ENCODE measurements at regions not wholly inside any gene's neighbourhood (a gene's known extent, or its start where the extent isn't known, plus 50 kb on each side); places are given as distances from the start of the nearest gene placed in this dataset.

DNA sequence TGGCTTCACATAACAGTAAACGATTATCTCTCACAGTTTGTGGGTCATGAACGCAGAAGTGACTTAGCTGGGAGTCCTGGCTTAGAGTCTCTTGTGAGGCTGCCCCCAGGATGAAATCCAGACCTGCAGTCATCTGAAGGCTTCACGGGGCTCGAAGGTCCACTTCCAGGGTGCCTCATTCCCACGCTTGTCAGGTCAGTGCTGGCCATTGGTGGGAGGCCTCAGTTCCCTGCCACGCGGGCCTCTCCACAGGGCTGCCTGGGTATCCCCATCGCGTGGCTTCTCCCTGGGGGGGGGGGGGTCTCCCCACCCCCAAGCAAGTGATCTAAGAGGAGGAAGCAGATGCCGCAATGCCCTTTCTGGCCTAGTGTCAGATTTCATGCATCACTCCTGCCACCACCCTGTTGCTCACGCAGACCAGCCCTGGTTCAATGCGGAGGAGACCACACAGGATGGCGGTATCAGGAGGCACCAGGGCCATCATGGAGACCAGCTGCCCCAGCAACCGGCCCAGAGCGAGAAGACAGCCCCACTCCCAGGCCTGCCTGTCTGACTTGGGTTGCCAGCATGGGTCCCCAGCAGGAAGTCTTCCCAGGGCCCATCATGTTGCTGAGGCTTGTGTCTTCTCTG is 77.3 kb upstream of the CDH5 start:
- DNase-seq, result no peak

DNA sequence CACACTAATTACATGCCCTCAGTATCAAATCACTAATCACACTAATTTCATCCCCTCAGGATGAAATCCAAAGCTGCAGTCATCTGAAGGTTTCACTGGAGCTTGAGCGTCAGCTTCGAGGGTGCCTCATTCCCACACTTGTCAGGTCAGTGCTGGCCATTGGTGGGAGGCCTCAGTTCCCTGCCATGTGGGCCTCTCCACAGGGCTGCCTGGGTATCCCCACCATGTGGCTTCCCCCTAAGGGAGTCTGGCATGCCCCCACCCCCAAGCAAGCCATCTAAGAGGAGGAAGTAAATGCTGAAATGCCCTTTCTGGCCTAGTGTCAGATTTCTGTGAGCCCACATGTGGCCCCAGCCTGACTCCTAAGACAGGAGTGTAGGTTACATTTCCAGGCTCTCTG is 78.6 kb upstream of the CDH5 start:
- no peak for DNase-seq

GRCh38 chr16:66287416-66287815 is 79.1 kb upstream of the CDH5 start:
- no peak for DNase-seq

- no peak for DNase-seq
Observed at GRCh38 chr16:66286527-66286926, 80.0 kb upstream of the CDH5 start.

- DNase-seq, result no peak
Observed at GRCh38 chr16:66278604-66279262, 87.8 kb upstream of the CDH5 start.

DNA sequence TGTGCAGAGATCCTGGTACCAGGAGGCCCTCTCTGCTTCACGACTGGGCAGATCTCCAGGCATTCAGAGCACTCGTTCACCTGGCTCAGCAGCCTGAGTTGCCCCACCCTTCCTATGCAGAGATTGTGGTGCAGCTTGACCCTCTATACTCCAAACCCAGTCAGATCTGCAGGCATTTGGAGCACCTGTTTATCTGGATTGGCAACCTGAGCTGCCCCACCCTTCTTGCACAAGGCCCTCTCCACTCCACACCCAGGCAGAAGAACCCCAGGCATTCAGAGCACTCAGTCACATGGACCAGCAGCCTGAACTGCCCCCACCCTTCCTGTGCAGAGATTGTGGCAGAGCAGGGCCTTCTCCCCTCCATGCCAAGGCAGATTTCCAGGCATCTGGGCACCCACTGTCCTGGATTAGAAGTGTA is 88.4 kb upstream of the CDH5 start:
- DNase-seq, result no peak

GRCh38 chr16:66277311-66278070 is 89.0 kb upstream of the CDH5 start:
- DNase-seq, result no peak

DNA sequence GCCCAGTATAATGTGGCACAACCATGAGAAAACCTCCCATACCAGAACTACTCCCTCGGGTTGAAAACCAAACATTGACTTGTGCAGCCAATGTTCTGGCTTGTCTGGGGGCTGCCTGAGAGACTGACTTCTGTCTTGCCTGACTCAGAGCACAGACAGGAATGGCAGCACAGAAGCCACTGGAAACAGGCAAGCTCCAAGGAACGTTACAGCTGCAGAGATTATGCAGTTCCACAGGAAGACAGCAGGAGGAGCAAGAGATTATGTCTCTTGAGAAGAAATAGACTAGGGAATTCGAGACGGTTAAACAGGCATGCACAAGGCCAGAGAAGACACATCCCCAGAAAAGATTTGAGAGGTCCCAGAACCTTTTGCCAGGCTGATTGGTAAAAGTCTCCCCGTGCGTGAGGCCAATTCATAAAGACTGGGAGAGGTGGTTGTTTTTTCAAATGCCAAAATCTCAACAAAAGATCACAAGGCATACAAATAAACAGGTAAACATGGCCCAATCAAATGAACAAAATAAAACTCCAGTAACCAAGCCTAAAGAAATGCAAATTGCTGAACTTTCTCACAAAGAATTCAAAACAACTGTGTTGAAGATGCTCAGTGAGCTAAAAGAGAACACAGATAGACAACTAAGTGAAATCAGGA is 90.6 kb upstream of the CDH5 start:
- DNase-seq, result peak; percentile 21

- peak; percentile 35 for DNase-seq
Observed at GRCh38 chr16:66274335-66275110, 92.0 kb upstream of the CDH5 start.

DNA sequence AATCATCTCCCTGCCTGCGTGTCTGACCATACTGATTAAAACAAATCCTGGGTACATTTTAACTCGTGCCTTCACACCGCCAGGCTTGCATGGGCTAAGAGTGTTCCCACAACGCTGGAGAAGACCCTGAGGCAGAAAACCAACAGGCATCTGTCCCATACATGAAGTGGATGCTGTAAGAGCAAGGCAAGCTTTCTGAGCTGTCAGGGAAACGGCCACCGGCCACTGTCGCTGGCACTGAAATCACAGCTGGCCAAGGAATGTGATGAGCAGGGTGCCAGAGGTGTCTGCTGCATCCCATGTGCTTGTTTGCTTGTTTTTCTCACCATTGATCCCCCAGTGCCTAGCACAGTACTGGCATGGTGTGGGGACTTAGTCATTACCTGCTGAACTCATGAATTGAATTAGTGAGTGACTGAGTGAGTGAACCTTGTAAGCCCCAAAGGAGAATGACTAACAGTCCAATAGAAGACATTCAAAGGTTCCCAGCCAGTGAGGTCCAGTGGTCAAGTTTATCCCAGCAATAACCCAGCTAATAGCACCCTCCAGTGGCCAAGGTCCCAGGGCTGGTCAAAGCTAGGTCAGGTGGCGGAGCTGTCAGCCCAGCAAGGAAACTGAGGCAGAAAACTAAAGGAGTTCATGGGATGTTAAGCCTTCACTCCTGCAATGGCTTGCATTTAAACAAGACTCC is 92.7 kb upstream of the CDH5 start:
- no peak for DNase-seq

DNA sequence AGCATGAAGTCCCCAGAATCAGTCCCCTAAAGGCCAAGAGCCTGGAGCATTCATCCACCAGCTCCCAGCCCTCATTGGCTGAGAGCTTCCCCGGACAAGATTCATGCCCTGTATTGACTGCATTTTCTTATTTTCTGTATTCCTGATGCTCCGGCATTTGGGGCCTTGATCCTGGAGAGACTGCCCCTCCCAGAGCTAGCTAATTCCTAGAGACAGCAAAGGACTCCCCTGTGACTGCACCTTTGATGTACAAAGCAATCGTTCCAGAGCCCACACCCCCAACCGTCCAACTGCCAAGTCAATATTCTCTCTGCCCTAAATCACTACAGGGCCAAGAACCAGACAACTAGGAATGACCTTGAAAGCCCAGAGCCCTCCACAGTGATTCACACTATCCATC is 93.4 kb upstream of the CDH5 start:
- DNase-seq, result no peak

DNA sequence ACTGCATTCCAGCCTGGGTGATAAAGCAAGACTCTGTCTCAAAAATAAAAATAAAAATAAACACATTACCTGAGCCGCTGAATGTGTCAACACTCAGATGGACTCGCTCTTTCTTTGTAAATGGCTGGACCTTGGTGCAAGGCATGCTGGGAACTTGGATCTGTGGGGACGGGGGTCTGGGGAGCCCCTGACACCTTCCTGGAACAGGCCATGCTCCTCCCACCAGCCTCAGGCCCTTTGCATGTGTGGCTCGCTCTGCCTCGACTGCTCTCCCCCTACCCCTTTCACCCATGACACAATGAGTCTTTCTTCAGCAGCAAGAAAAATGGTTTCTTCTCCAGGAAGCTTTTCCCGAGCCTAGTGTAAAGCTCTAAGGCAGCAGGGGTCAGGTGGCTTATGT is 94.0 kb upstream of the CDH5 start:
- no peak for DNase-seq

DNA sequence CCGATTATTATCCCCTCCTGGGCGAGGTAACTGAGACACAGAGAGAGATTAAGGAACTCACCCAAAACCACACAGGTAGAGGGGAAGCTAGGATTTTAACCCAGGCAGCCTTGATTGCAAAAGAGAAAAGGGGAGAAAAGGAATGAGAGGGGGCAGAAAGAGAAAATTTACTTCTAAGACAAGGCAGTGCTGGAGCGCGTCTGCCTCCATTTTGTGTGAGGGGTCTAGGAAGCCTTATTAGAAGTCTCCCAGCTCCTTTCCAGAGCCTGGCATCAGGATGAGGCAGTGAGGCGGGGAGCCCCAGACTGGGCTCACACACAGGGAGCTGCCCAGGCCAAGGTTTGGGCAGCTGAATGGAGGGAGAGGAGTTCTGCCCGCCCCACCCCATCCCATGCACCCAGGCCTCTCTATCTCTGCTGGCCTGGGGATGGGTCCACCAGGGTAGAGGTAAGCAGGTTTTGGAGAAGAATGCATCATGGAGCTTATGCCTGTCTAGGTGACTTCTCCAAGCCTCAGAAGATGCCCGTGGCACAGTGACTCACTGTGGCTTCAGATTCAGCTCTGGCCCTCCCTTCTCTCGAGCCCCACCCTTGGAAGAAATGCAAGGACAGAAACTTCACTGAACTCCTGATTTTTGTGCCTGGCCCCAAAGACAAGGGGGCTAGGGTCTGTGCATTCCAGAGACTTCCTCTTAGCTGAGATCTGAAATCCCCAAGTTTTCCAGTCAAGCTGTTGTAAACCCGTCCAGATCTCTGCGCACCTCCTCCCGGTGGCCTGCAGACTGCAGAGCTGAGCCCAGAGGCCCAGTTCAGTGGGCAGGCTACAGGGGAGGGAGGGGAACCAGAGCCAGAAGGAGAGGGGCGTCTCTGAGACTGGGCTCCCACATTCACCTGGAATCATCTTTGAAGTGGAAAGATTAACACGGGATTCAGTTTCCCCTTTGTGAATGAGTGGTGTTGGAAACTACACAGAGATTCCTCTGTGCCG is 95.1 kb upstream of the CDH5 start:
- no peak for DNase-seq

GRCh38 chr16:66270333-66270927 is 96.1 kb upstream of the CDH5 start:
- peak; percentile 59 for DNase-seq

GRCh38 chr16:66269617-66270332 is 96.7 kb upstream of the CDH5 start:
- no peak for DNase-seq

DNA sequence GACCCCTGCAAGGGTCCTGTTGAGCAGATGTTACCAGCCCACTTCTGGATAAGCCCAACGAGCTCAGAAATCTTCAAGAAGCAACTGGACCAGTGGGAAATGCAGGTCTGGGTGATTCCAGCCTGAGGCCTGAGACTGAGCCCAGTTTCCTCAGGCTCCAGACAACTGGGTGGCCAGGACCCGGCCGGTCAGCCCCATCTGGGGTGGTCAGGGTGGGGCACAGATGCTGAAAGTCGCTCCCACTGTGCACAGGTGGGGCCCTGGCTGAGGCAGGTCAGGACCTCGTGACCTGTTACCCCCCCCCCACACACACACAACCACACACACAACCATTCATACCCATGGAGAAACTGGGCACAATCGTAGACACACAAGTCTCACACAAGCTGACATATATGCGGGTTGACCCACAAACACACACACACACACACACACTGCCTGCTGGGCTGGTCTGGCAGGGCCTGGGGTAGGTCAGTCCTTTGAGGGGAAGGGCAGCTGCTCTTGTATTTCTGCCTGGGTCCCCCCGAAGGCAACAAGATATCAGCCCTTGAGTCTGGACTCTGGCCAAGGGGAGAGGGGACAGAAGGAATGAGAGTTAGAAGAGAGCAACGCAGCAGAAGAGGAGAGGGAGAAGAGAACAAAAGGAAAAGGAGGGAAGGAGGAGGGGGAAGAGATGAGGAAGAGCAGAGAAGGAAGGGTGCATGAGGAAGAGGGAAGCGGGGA is 99.0 kb upstream of the CDH5 start:
- no peak for DNase-seq

DNA sequence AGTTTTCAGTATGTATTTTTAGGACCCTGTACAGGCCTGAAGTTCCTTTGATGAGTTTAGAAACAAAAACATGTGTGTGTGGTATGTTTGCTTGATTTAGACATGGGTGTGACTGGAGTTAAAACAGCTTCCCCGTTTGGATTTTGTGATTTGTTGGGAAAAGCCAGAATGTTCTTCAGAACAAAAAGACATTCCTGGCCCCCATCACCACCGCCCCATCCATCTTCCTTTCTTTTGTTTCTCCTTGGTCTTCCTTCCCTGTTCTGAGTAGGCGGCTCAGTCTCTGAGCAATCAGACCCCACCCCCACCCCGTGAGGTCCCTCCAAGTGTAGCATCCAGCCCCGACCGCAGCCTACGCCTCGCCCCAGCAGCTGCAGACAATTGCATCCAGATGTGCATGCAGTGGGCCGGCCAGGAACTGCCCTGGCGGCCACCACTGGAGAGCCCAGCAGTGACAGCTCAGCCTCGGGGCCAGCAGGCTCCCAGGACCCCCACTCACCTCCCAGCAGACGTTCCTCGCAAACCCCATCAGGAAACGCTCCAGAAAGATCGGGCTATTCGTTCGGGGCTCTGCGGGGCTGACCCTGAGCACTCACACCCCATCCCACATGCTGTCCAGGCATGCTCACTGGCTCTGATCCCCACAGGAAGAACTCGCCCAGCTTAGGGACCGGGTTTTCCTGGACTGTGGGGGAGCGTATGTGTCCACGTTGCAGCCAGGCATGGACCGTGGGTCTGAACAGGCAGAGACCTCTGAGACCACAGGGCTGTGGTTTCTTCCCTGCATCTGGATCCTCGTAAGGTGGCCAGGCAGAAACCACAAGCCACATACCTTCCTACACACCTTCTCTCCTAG is 99.8 kb upstream of the CDH5 start:
- DNase-seq, result no peak

- DNase-seq, result no peak
Observed at GRCh38 chr16:66265556-66266141, 100.8 kb upstream of the CDH5 start.

Data from activated CD4-positive, alpha-beta T cell treated with anti-CD3 and anti-CD28 coated beads, Interleukin-2, amount 50 U/mL, for 16 hours (primary cell).